HFFc6 (cell line): ENCODE measurements at regions not wholly inside any gene's neighbourhood (a gene's known extent, or its start where the extent isn't known, plus 50 kb on each side); places are given as distances from the start of the nearest gene placed in this dataset.

Source experiments
- DNase-seq: peaks from one replicate; pipeline ENCODE4 v3.0.0-alpha.2; 2018
- H3K27ac Mint-ChIP-seq: 2 replicates; pipeline ENCODE4 v1.8.0; 2020; ENCODE audit warnings: mild to moderate bottlenecking, mixed read lengths
- H3K27me3 Mint-ChIP-seq: 2 replicates; pipeline ENCODE4 v1.8.0; 2021; ENCODE audit warnings: mild to moderate bottlenecking, moderate library complexity, mixed read lengths; ENCODE audit not compliant: insufficient read depth
- H3K36me3 Mint-ChIP-seq: 2 replicates; pipeline ENCODE4 v1.8.0; 2021; ENCODE audit warnings: low read depth, mixed read lengths
- H3K4me1 Mint-ChIP-seq: 2 replicates; pipeline ENCODE4 v1.8.0; 2020; ENCODE audit warnings: low read depth, mixed read lengths
- H3K4me3 Mint-ChIP-seq: 2 replicates; pipeline ENCODE4 v1.8.0; 2020; ENCODE audit warnings: mild to moderate bottlenecking, moderate library complexity, mixed read lengths
- H3K9me3 Mint-ChIP-seq: 2 replicates; pipeline ENCODE4 v1.8.0; 2020; ENCODE audit warnings: mild to moderate bottlenecking, mixed read lengths
- CTCF ChIP-seq: fragments of 200-600 bp; sonication (generic); IDR thresholded peaks from 2 replicates; pipeline ENCODE4 v1.5.0; 2021; ENCODE audit warnings: antibody characterized with exemption, mild to moderate bottlenecking

GRCh38 chr18:1676387-1676786, 771.7 kb downstream of the ADCYAP1 start:
- DNase-seq = no peak

GRCh38 chr18:1680108-1680507, 775.4 kb downstream of the ADCYAP1 start:
- H3K4me1 Mint-ChIP-seq = no peaks in the 10 kb centered on the region
- no peak for TF ChIP-seq CTCF
- H3K36me3 Mint-ChIP-seq = no peaks in the 10 kb centered on the region
- DNase-seq = no peak
- no peak overlapping the region for H3K27ac Mint-ChIP-seq
- H3K4me3 Mint-ChIP-seq = no peak overlapping the region
- H3K9me3 Mint-ChIP-seq = peaks cover 23% of the 10 kb centered on the region
- H3K27me3 Mint-ChIP-seq = no peaks in the 10 kb centered on the region

More at GRCh38 chr18:1676387-1676786, 771.7 kb downstream of the ADCYAP1 start:
- H3K4me3 Mint-ChIP-seq = no peak overlapping the region
- H3K36me3 Mint-ChIP-seq = no peaks in the 10 kb centered on the region
- no peaks in the 10 kb centered on the region for H3K27me3 Mint-ChIP-seq
- no peak overlapping the region for H3K27ac Mint-ChIP-seq
- peaks cover 28% of the 10 kb centered on the region for H3K9me3 Mint-ChIP-seq
- no peak for TF ChIP-seq CTCF
- no peaks in the 10 kb centered on the region for H3K4me1 Mint-ChIP-seq

- no peak for TF ChIP-seq CTCF
- Mint-ChIP-seq H3K4me3 (no peak overlapping the region), H3K9me3 (peaks cover 29% of the 10 kb centered on the region), H3K36me3 (no peaks in the 10 kb centered on the region), H3K27ac (no peak overlapping the region), H3K27me3 (no peaks in the 10 kb centered on the region), H3K4me1 (no peaks in the 10 kb centered on the region)
- DNase-seq = no peak
Observed at GRCh38 chr18:1691863-1692262, 787.2 kb downstream of the ADCYAP1 start.

- H3K4me3 Mint-ChIP-seq = no peak overlapping the region
- no peaks in the 10 kb centered on the region for H3K27me3 Mint-ChIP-seq
- no peaks in the 10 kb centered on the region for H3K36me3 Mint-ChIP-seq
- no peak for TF ChIP-seq CTCF
- H3K9me3 Mint-ChIP-seq = peaks cover 14% of the 10 kb centered on the region; the same call in 1 of the 2 replicates
- no peaks in the 10 kb centered on the region for H3K4me1 Mint-ChIP-seq
- H3K27ac Mint-ChIP-seq = no peak overlapping the region
- DNase-seq = no peak
Observed at GRCh38 chr18:1708006-1708405, 803.3 kb downstream of the ADCYAP1 start.

GRCh38 chr18:1710114-1710513, 805.4 kb downstream of the ADCYAP1 start:
- Mint-ChIP-seq H3K4me1 (no peaks in the 10 kb centered on the region), H3K27ac (no peak overlapping the region), H3K36me3 (no peaks in the 10 kb centered on the region), H3K27me3 (no peaks in the 10 kb centered on the region), H3K9me3 (peaks cover 9% of the 10 kb centered on the region; the same call in 1 of the 2 replicates), H3K4me3 (no peak overlapping the region)
- DNase-seq = no peak
- TF ChIP-seq CTCF = no peak

GRCh38 chr18:1732143-1732542, 827.5 kb downstream of the ADCYAP1 start:
- Mint-ChIP-seq H3K27ac (no peak overlapping the region), H3K4me1 (no peaks in the 10 kb centered on the region), H3K9me3 (peaks cover 22% of the 10 kb centered on the region), H3K36me3 (peaks cover 4% of the 10 kb centered on the region; the same call in 1 of the 2 replicates), H3K4me3 (no peak overlapping the region), H3K27me3 (no peaks in the 10 kb centered on the region; the same call in 1 of the 2 replicates)
- TF ChIP-seq CTCF = no peak
- DNase-seq = no peak
